ENCODE measurements at regions not wholly inside any gene's neighbourhood (a gene's known extent, or its start where the extent isn't known, plus 50 kb on each side); places are given as distances from the start of the nearest gene placed in this dataset.

GRCh38 chr10:83517456-83517855 lies 621.9 kb upstream of the GHITM start:
- Histone ChIP-seq H2BK15ac (ENCODE audit: low read length) (no peak overlapping the region), H3K4me2 (ENCODE audit: insufficient read depth in 1 of 2, low read depth in 2 of 2, low read length in 2 of 2) (no peak overlapping the region), H4K91ac (replicated peaks; ENCODE audit: insufficient read length, low read length) (no peak overlapping the region), H4K8ac (ENCODE audit: extremely low read depth, insufficient read depth, low read length) (no peak overlapping the region), H2BK120ac (replicated peaks; ENCODE audit: low read depth, low read length) (no peak overlapping the region), H4K5ac (ENCODE audit: insufficient read length, low read depth, low read length) (no peak overlapping the region), H3K4me3 (ENCODE audit: extremely low read depth in 1 of 4, insufficient read depth in 2 of 4, low read depth in 3 of 4, low read length in 4 of 4) (no peak overlapping the region), H3K4ac (replicated peaks; ENCODE audit: insufficient read length, low read depth, low read length) (no peak overlapping the region), H3K4me1 (replicated peaks in 1 of 4; ENCODE audit: control insufficient read depth in 3 of 4, insufficient read depth in 4 of 4, low read length in 3 of 4) (no peaks in the 10 kb centered on the region), H3K27me3 (replicated peaks in 1 of 4; ENCODE audit: control insufficient read depth in 3 of 4, extremely low read depth in 1 of 4, insufficient read depth in 3 of 4, low read length in 3 of 4) (no peaks in the 10 kb centered on the region), H3K18ac (ENCODE audit: extremely low read depth, low read length) (no peak overlapping the region), H2AFZ (ENCODE audit: low read length) (no peak overlapping the region), H3K79me1 (ENCODE audit: low read depth, low read length) (no peaks in the 10 kb centered on the region), H3K14ac (ENCODE audit: insufficient read length) (no peak overlapping the region), H4K20me1 (replicated peaks in 1 of 2; ENCODE audit: control insufficient read depth in 1 of 2, insufficient read depth in 2 of 2, low read length in 2 of 2) (no peaks in the 10 kb centered on the region), H3K23ac (ENCODE audit: insufficient read length) (no peak overlapping the region), H3K9me3 (ENCODE audit: insufficient read depth in 2 of 2, low read depth in 1 of 2, low read length in 1 of 2) (no peaks in the 10 kb centered on the region), H3K56ac (replicated peaks; ENCODE audit: insufficient read length, low read depth, low read length) (no peak overlapping the region), H3K27ac (ENCODE audit: low read depth, low read length) (no peak overlapping the region), H2BK20ac (ENCODE audit: low read length) (no peak overlapping the region), H3K79me2 (ENCODE audit: control insufficient read depth in 1 of 2, insufficient read depth in 2 of 2, low read length in 2 of 2) (no peaks in the 10 kb centered on the region), H2BK5ac (ENCODE audit: low read depth, low read length) (no peak overlapping the region), H3K23me2 (ENCODE audit: low read depth, low read length) (no peaks in the 10 kb centered on the region), H2BK12ac (ENCODE audit: low read depth, low read length) (no peak overlapping the region), H3K36me3 (ENCODE audit: control insufficient read depth in 2 of 4, insufficient read depth in 4 of 4, low read length in 3 of 4) (no peaks in the 10 kb centered on the region), H2AK5ac (ENCODE audit: low read depth, low read length) (no peak overlapping the region), H3K9ac (replicated peaks in 1 of 4; ENCODE audit: extremely low read depth in 1 of 4, low read depth in 3 of 4, low read length in 3 of 4) (no peak overlapping the region)
- ChIA-PET POLR2A (ENCODE audit: partially characterized antibody) (no interaction called here), CTCF (ENCODE audit: partially characterized antibody) (no interaction called here)
- whole genome bisulfite sequencing, 2 experiments (ENCODE audit: extremely low coverage in 1 of 2, insufficient coverage in 1 of 2, insufficient read length in 1 of 2, insufficient replicate concordance in 2 of 2, low coverage in 1 of 2, low lambda C conversion rate in 2 of 2, missing lambda C conversion rate in 1 of 2) = 93% methylated on average over 1 of the region's 1 CpG; no CpG with 5 or more reads in 1 of the 2 experiments
- DNase-seq (ENCODE audit: low read depth in 1 of 2, low spot score in 2 of 2) (no peak), FAIRE-seq (no peak)
- TF ChIP-seq TCF12 (IDR thresholded peaks at IDR 0.05; ENCODE audit: low read depth, low read length) (no peak), CBX5 (IDR thresholded peaks at IDR 0.05; ENCODE audit: low read depth, low read length) (no peak)
